ENCODE measurements at regions not wholly inside any gene's neighbourhood (a gene's known extent, or its start where the extent isn't known, plus 50 kb on each side); places are given as distances from the start of the nearest gene placed in this dataset.

GRCh38 chr13:76709851-76710250, 176.4 kb downstream of the KCTD12 start:
- no peak for TF ChIP-seq EZH2 (IDR thresholded peaks at IDR 0.05; ENCODE audit: low read length)
- no peak for TF ChIP-seq CTCF (optimal IDR thresholded peaks at IDR 0.05 in 1 of 3, IDR thresholded peaks at IDR 0.05 in 1 of 3, conservative IDR thresholded peaks at IDR 0.05 in 1 of 3; ENCODE audit: extremely low read depth in 1 of 3, insufficient read depth in 2 of 3, low read length in 3 of 3)
- dilution Hi-C loops (cut with MboI; ENCODE audit: extremely low pct_ligation_motif_present, low sequenced_read_pairs), result no loop called here

DNA sequence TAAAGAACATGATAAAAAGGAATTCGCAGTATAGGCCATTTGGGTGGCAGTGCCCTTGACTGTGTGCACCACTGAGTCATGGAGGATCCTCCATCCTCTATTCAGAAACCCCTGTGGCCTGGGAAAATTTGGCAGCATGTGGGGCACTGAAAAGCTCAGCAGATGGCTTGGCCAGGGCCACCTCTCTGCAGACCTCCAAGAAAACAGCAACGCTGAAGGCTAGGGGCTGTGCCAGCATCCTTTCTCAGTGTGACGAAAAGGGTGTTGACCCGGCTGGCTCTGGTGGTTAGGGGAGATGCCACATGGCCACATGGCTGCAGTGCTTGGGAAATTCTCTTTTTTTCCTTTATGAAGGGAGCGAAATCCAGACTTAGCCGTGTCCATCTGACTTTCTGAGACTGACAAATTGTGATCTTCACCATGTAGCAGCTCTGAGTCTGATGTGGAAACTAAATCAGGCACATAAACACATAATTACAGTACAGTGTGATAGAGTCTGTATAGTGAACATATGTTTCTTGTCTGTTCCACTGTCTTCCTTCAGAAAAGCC, 178.0 kb downstream of the KCTD12 start:
- no peak overlapping the region for H3K9ac ChIP-seq (ENCODE audit: control insufficient read depth, extremely low read depth, insufficient read depth, low read length)
- H4K20me1 ChIP-seq (ENCODE audit: control insufficient read depth, extremely low read depth, insufficient read depth, low read length), result no peaks in the 10 kb centered on the region
- H3K4me3 ChIP-seq (ENCODE audit: control insufficient read depth in 2 of 3, extremely low read depth in 1 of 3, insufficient read depth in 2 of 3, low read depth in 1 of 3, low read length in 3 of 3), result no peak overlapping the region
- H3K9me1 ChIP-seq (ENCODE audit: control insufficient read depth, extremely low read depth, insufficient read depth, low read length), result no peaks in the 10 kb centered on the region
- no peak overlapping the region for H2AFZ ChIP-seq (ENCODE audit: control insufficient read depth, low read length)
- peaks cover 3% of the 10 kb centered on the region for H3K4me1 ChIP-seq (ENCODE audit: control insufficient read depth, extremely low read depth, insufficient read depth, low read length)
- H3K27me3 ChIP-seq (ENCODE audit: control insufficient read depth, extremely low read depth, insufficient read depth, low read length), result no peaks in the 10 kb centered on the region
- TF ChIP-seq CTCF (optimal IDR thresholded peaks at IDR 0.05 in 1 of 3, IDR thresholded peaks at IDR 0.05 in 1 of 3, conservative IDR thresholded peaks at IDR 0.05 in 1 of 3; ENCODE audit: extremely low read depth in 1 of 3, insufficient read depth in 2 of 3, low read length in 3 of 3) (no peak), EZH2 (IDR thresholded peaks at IDR 0.05; ENCODE audit: low read length) (no peak)
- FAIRE-seq (no peak), DNase-seq (ENCODE audit: low read depth, low spot score) (no peak)
- no peak overlapping the region for H3K4me2 ChIP-seq (ENCODE audit: control insufficient read depth, extremely low read depth, insufficient read depth, low read depth, low read length)
- no peak overlapping the region for H3K27ac ChIP-seq (ENCODE audit: control insufficient read depth, insufficient read depth, low read length)
- H3K36me3 ChIP-seq (ENCODE audit: control insufficient read depth in 2 of 2, extremely low read depth in 1 of 2, insufficient read depth in 2 of 2, low read length in 2 of 2), result no peaks in the 10 kb centered on the region
- no peaks in the 10 kb centered on the region for H3K9me3 ChIP-seq (ENCODE audit: control insufficient read depth, low read depth, low read length)
- dilution Hi-C loops (cut with MboI; ENCODE audit: extremely low pct_ligation_motif_present, low sequenced_read_pairs), result no loop called here
- no peaks in the 10 kb centered on the region for H3K79me2 ChIP-seq (ENCODE audit: control insufficient read depth, insufficient read depth, low read length)

More at GRCh38 chr13:76709851-76710250, 176.4 kb downstream of the KCTD12 start:
- DNase-seq (ENCODE audit: low read depth, low spot score), result no peak
- no peak overlapping the region for H3K9ac ChIP-seq (ENCODE audit: control insufficient read depth, extremely low read depth, insufficient read depth, low read length)
- H4K20me1 ChIP-seq (ENCODE audit: control insufficient read depth, extremely low read depth, insufficient read depth, low read length), result no peaks in the 10 kb centered on the region
- no peak overlapping the region for H2AFZ ChIP-seq (ENCODE audit: control insufficient read depth, low read length)
- no peaks in the 10 kb centered on the region for H3K36me3 ChIP-seq (ENCODE audit: control insufficient read depth in 2 of 2, extremely low read depth in 1 of 2, insufficient read depth in 2 of 2, low read length in 2 of 2)
- no peak overlapping the region for H3K27ac ChIP-seq (ENCODE audit: control insufficient read depth, insufficient read depth, low read length)
- H3K27me3 ChIP-seq (ENCODE audit: control insufficient read depth, extremely low read depth, insufficient read depth, low read length), result no peaks in the 10 kb centered on the region
- H3K9me3 ChIP-seq (ENCODE audit: control insufficient read depth, low read depth, low read length), result no peaks in the 10 kb centered on the region
- H3K9me1 ChIP-seq (ENCODE audit: control insufficient read depth, extremely low read depth, insufficient read depth, low read length), result no peaks in the 10 kb centered on the region
- H3K4me3 ChIP-seq (ENCODE audit: control insufficient read depth in 2 of 3, extremely low read depth in 1 of 3, insufficient read depth in 2 of 3, low read depth in 1 of 3, low read length in 3 of 3), result no peak overlapping the region
- peaks cover 3% of the 10 kb centered on the region for H3K4me1 ChIP-seq (ENCODE audit: control insufficient read depth, extremely low read depth, insufficient read depth, low read length)
- no peak overlapping the region for H3K4me2 ChIP-seq (ENCODE audit: control insufficient read depth, extremely low read depth, insufficient read depth, low read depth, low read length)
- no peak for FAIRE-seq
- no peaks in the 10 kb centered on the region for H3K79me2 ChIP-seq (ENCODE audit: control insufficient read depth, insufficient read depth, low read length)
